ENCODE measurements at regions not wholly inside any gene's neighbourhood (a gene's known extent, or its start where the extent isn't known, plus 50 kb on each side); places are given as distances from the start of the nearest gene placed in this dataset.
"Not testable (repeated sequence)": the region's sequence is repeated elsewhere in the genome, so short reads cannot be mapped to it uniquely, and the experiment has no call there.

- DNase-seq (ENCODE audit: low spot score): no peak
- peaks cover 3% of the 10 kb centered on the region for H3K9me3 Mint-ChIP-seq
- H3K27ac Mint-ChIP-seq: no peak overlapping the region
- no peaks in the 10 kb centered on the region for H3K4me1 Mint-ChIP-seq (ENCODE audit: low read depth)
- H3K4me3 Mint-ChIP-seq: no peak overlapping the region
- no peaks in the 10 kb centered on the region for H3K36me3 Mint-ChIP-seq (ENCODE audit: low read depth)
- H3K27me3 Mint-ChIP-seq (ENCODE audit: low read depth): no peaks in the 10 kb centered on the region
These were observed 140.8 kb upstream of the PRR23C start for GRCh38 chr3:139185527-139185926.

GRCh38 chr3:139187154-139187553 is 142.5 kb upstream of the PRR23C start:
- DNase-seq (ENCODE audit: low spot score): no peak
- no peaks in the 10 kb centered on the region for H3K36me3 Mint-ChIP-seq (ENCODE audit: low read depth)
- no peaks in the 10 kb centered on the region for H3K4me1 Mint-ChIP-seq (ENCODE audit: low read depth)
- H3K27me3 Mint-ChIP-seq (ENCODE audit: low read depth): no peaks in the 10 kb centered on the region
- H3K9me3 Mint-ChIP-seq: no peaks in the 10 kb centered on the region
- H3K27ac Mint-ChIP-seq: no peak overlapping the region
- H3K4me3 Mint-ChIP-seq: no peak overlapping the region

GRCh38 chr3:139187648-139188047 is 143.0 kb upstream of the PRR23C start:
- Mint-ChIP-seq H3K9me3 (no peaks in the 10 kb centered on the region), H3K4me3 (no peak overlapping the region), H3K36me3 (ENCODE audit: low read depth) (no peaks in the 10 kb centered on the region), H3K4me1 (ENCODE audit: low read depth) (no peaks in the 10 kb centered on the region), H3K27ac (no peak overlapping the region), H3K27me3 (ENCODE audit: low read depth) (no peaks in the 10 kb centered on the region)
- no peak for DNase-seq (ENCODE audit: low spot score)

- Mint-ChIP-seq H3K36me3 (ENCODE audit: low read depth) (no peaks in the 10 kb centered on the region), H3K4me1 (ENCODE audit: low read depth) (no peaks in the 10 kb centered on the region), H3K27me3 (ENCODE audit: low read depth) (peaks cover 2% of the 10 kb centered on the region), H3K9me3 (no peaks in the 10 kb centered on the region), H3K27ac (no peak overlapping the region), H3K4me3 (no peak overlapping the region)
- no peak for DNase-seq (ENCODE audit: low spot score)
These were observed 145.3 kb upstream of the PRR23C start for GRCh38 chr3:139189943-139190342.

DNA sequence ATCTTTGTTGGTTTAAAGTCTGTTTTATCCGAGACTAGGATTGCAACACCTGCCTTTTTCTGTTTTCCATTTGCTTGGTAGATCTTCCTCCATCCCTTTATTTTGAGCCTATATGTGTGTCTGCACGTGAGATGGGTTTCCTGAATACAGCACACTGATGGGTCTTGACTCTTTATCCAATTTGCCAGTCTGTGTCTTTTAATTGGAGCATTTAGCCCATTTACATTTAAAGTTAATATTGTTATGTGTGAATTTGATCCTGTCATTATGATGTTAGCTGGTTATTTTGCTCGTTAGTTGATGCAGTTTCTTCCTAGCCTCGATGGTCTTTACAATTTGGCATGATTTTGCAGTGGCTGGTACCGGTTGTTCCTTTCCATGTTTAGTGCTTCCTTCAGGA is 149.4 kb upstream of the MRPS22 start:
- H3K4me1 Mint-ChIP-seq (ENCODE audit: low read depth); DNase-seq (ENCODE audit: low spot score); H3K9me3 Mint-ChIP-seq; H3K27ac Mint-ChIP-seq; H3K36me3 Mint-ChIP-seq (ENCODE audit: low read depth); H3K4me3 Mint-ChIP-seq; H3K27me3 Mint-ChIP-seq (ENCODE audit: low read depth): not testable (repeated sequence)

- H3K27me3 Mint-ChIP-seq (ENCODE audit: low read depth); H3K4me1 Mint-ChIP-seq (ENCODE audit: low read depth); DNase-seq (ENCODE audit: low spot score); H3K4me3 Mint-ChIP-seq; H3K36me3 Mint-ChIP-seq (ENCODE audit: low read depth); H3K9me3 Mint-ChIP-seq; H3K27ac Mint-ChIP-seq: not testable (repeated sequence)
These were observed 147.7 kb upstream of the MRPS22 start for GRCh38 chr3:139196146-139196545.

- peaks cover 1% of the 10 kb centered on the region for H3K4me1 Mint-ChIP-seq (ENCODE audit: low read depth)
- H3K36me3 Mint-ChIP-seq (ENCODE audit: low read depth): no peaks in the 10 kb centered on the region
- H3K27me3 Mint-ChIP-seq (ENCODE audit: low read depth): peaks cover 4% of the 10 kb centered on the region
- no peak for DNase-seq (ENCODE audit: low spot score)
- H3K9me3 Mint-ChIP-seq: peaks cover 9% of the 10 kb centered on the region
- no peak overlapping the region for H3K27ac Mint-ChIP-seq
- H3K4me3 Mint-ChIP-seq: no peak overlapping the region
These were observed 146.6 kb upstream of the MRPS22 start for GRCh38 chr3:139197251-139197650.

DNA sequence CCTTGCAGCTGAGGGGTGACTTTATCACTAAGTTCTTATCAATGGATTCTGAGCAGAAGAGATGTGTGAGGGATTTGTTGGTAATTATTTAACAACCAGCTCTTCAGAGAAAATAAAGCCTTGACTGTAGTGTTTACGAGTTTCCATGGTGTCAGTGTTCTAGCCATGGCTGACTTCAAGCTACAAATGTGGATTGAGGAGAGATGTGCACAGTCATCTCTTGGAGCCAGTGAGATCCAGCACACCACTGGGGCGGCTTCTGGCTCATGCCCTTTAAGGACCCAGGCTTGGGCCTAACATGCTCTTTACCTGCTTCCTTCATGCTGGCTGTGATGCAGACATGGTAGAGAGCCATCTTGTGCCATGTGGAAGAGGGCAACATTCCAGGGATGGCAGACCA is 145.6 kb upstream of the MRPS22 start:
- peaks cover 9% of the 10 kb centered on the region for H3K9me3 Mint-ChIP-seq
- peaks cover 4% of the 10 kb centered on the region for H3K27me3 Mint-ChIP-seq (ENCODE audit: low read depth)
- H3K36me3 Mint-ChIP-seq (ENCODE audit: low read depth): no peaks in the 10 kb centered on the region
- H3K4me1 Mint-ChIP-seq (ENCODE audit: low read depth): peaks cover 4% of the 10 kb centered on the region
- no peak overlapping the region for H3K4me3 Mint-ChIP-seq
- no peak overlapping the region for H3K27ac Mint-ChIP-seq
- no peak for DNase-seq (ENCODE audit: low spot score)

DNA sequence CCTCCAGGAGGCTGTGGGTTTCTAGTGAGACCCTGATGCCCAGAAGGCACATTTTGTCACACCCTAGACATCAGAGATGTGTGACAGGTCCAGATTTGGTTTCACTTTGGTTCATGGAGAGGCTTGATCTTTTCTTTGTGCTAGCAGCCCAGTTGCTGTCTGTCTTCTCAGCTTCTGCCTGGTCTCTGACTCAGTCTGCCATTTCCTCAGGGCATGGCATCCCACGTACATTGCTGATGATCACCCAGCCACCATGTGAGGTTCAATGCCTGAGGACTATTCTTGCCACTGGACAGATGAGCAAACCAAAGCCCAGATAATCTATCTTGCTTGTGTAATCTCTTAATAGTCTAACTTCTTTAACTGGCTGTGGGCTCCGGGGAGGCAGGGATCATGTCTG is 144.9 kb upstream of the MRPS22 start:
- Mint-ChIP-seq H3K4me1 (ENCODE audit: low read depth) (peaks cover 4% of the 10 kb centered on the region), H3K27ac (no peak overlapping the region), H3K9me3 (peaks cover 9% of the 10 kb centered on the region), H3K4me3 (no peak overlapping the region), H3K27me3 (ENCODE audit: low read depth) (peaks cover 4% of the 10 kb centered on the region), H3K36me3 (ENCODE audit: low read depth) (no peaks in the 10 kb centered on the region)
- no peak for DNase-seq (ENCODE audit: low spot score)

GRCh38 chr3:139199421-139200010 is 144.3 kb upstream of the MRPS22 start:
- H3K4me3 Mint-ChIP-seq: no peak overlapping the region
- no peaks in the 10 kb centered on the region for H3K36me3 Mint-ChIP-seq (ENCODE audit: low read depth)
- peaks cover 9% of the 10 kb centered on the region for H3K9me3 Mint-ChIP-seq
- peaks cover 2% of the 10 kb centered on the region for H3K27me3 Mint-ChIP-seq (ENCODE audit: low read depth)
- H3K27ac Mint-ChIP-seq: no peak overlapping the region
- DNase-seq (ENCODE audit: low spot score): no peak
- H3K4me1 Mint-ChIP-seq (ENCODE audit: low read depth): peaks cover 4% of the 10 kb centered on the region

- H3K27ac Mint-ChIP-seq: no peak overlapping the region
- H3K36me3 Mint-ChIP-seq (ENCODE audit: low read depth): no peaks in the 10 kb centered on the region
- no peak for DNase-seq (ENCODE audit: low spot score)
- H3K4me1 Mint-ChIP-seq (ENCODE audit: low read depth): peaks cover 4% of the 10 kb centered on the region
- H3K4me3 Mint-ChIP-seq: no peak overlapping the region
- H3K9me3 Mint-ChIP-seq: peaks cover 4% of the 10 kb centered on the region
- peaks cover 9% of the 10 kb centered on the region for H3K27me3 Mint-ChIP-seq (ENCODE audit: low read depth)
These were observed 142.2 kb upstream of the MRPS22 start for GRCh38 chr3:139201446-139202225.

DNA sequence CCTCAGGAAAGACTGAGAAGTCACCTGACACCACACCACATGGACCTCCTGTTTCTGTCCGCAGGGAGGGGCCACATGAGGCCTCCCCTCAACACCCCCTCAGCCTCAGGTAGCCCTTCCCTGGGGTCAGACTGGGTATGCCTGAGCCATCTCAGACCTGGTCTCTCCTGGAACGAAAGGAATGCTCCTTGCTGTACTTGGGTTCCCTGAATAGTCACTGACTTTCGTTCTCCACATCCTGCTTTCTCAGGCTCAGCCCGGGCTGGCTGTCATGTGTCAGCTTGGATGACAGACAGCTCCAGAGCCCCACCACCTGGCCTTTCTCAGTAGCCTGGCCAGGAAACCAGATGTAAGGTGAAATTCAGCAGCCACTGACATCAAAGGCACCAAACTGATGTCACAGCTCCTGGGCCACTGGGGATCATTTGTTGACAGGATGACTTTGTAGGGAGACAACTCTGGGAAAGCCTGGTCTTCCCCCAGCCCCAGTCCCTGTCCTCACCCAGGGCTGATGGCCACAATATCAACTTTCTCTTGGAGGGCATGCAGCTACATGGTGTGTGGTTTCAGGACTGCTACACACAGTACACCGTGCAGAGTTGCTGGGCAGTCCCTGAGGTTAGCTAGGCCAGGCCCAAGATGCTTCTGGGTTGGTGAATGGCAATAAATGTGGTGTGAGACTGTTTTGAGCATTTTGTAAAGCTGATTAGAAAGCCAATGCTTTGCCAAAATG is 141.4 kb upstream of the MRPS22 start:
- H3K27ac Mint-ChIP-seq: no peak overlapping the region
- H3K27me3 Mint-ChIP-seq (ENCODE audit: low read depth): peaks cover 11% of the 10 kb centered on the region
- DNase-seq (ENCODE audit: low spot score): peak; percentile 5
- H3K4me1 Mint-ChIP-seq (ENCODE audit: low read depth): peaks cover 4% of the 10 kb centered on the region
- H3K36me3 Mint-ChIP-seq (ENCODE audit: low read depth): no peaks in the 10 kb centered on the region
- H3K9me3 Mint-ChIP-seq: no peaks in the 10 kb centered on the region
- no peak overlapping the region for H3K4me3 Mint-ChIP-seq

GRCh38 chr3:139202959-139203349 is 140.9 kb upstream of the MRPS22 start:
- Mint-ChIP-seq H3K9me3 (no peaks in the 10 kb centered on the region), H3K27ac (no peak overlapping the region), H3K4me3 (no peak overlapping the region), H3K4me1 (ENCODE audit: low read depth) (peaks cover 4% of the 10 kb centered on the region), H3K27me3 (ENCODE audit: low read depth) (peaks cover 14% of the 10 kb centered on the region), H3K36me3 (ENCODE audit: low read depth) (no peaks in the 10 kb centered on the region)
- DNase-seq (ENCODE audit: low spot score): no peak

- H3K27me3 Mint-ChIP-seq (ENCODE audit: low read depth): peaks cover 16% of the 10 kb centered on the region
- DNase-seq (ENCODE audit: low spot score): no peak
- no peaks in the 10 kb centered on the region for H3K36me3 Mint-ChIP-seq (ENCODE audit: low read depth)
- H3K4me3 Mint-ChIP-seq: no peak overlapping the region
- no peak overlapping the region for H3K27ac Mint-ChIP-seq
- no peaks in the 10 kb centered on the region for H3K9me3 Mint-ChIP-seq
- peaks cover 4% of the 10 kb centered on the region for H3K4me1 Mint-ChIP-seq (ENCODE audit: low read depth)
These were observed 140.1 kb upstream of the MRPS22 start for GRCh38 chr3:139203752-139204151.
